SK-N-SH (cell line): ENCODE measurements at regions not wholly inside any gene's neighbourhood (a gene's known extent, or its start where the extent isn't known, plus 50 kb on each side); places are given as distances from the start of the nearest gene placed in this dataset.

ENCODE experiments used
- CHD2 ChIP-seq: fragments of 150-350 bp; IDR thresholded peaks from 2 replicates; pipeline ENCODE4 v1.6.1; 2018; ENCODE audit warnings: low read length; ENCODE audit not compliant: partially characterized antibody
- EP300 ChIP-seq, 2 experiments: IDR thresholded peaks; 2 replicates each; pipeline versions ENCODE4 v1.4.0 to v1.6.1; 2012; ENCODE audit warnings: borderline replicate concordance in 1 of 2, low read depth in 1 of 2, low read length in 1 of 2
- EZH2phosphoT487 ChIP-seq: fragments of 200-600 bp; sonication (generic); IDR thresholded peaks from 2 replicates; pipeline ENCODE4 v1.6.1; 2017; ENCODE audit warnings: low read depth, mixed run types, mild to moderate bottlenecking, antibody characterized with exemption, moderate library complexity, borderline replicate concordance
- FOXM1 ChIP-seq: IDR thresholded peaks from 2 replicates; pipeline ENCODE4 v1.4.0; 2012; ENCODE audit warnings: low read depth, mild to moderate bottlenecking
- GABPA ChIP-seq: IDR thresholded peaks from 2 replicates; pipeline ENCODE4 v1.4.0; 2012; ENCODE audit warnings: low read depth, mild to moderate bottlenecking
- JUND ChIP-seq: IDR thresholded peaks from 2 replicates; pipeline ENCODE4 v1.4.0; 2012
- NFIC ChIP-seq: IDR thresholded peaks from 2 replicates; pipeline ENCODE4 v1.4.0; 2012; ENCODE audit warnings: borderline replicate concordance
- RCOR1 ChIP-seq: fragments of 150-350 bp; IDR thresholded peaks from 2 replicates; pipeline ENCODE4 v1.6.1; 2017; ENCODE audit warnings: antibody characterized with exemption, low read length
- REST ChIP-seq: IDR thresholded peaks from 2 replicates; pipeline ENCODE4 v1.6.1; 2012; ENCODE audit warnings: mild to moderate bottlenecking, low read depth, low read length, moderate library complexity
- RFX5 ChIP-seq: IDR thresholded peaks from 2 replicates; pipeline ENCODE4 v1.6.1; 2012; ENCODE audit warnings: mild to moderate bottlenecking, improper control_type of control experiment, low read length
- TEAD4 ChIP-seq: IDR thresholded peaks from 2 replicates; pipeline ENCODE4 v1.4.0; 2012; ENCODE audit warnings: mild to moderate bottlenecking, borderline replicate concordance; ENCODE audit not compliant: insufficient read depth
- YY1 ChIP-seq: IDR thresholded peaks from 2 replicates; pipeline ENCODE4 v1.4.0; 2012; ENCODE audit warnings: low read depth, mild to moderate bottlenecking
- TF ChIP-seq, protein P1 (sequence below): fragments of 200-600 bp; sonication (generic); IDR thresholded peaks from 2 replicates; pipeline ENCODE4 v1.6.1; 2017; ENCODE audit warnings: antibody characterized with exemption, mild to moderate bottlenecking, moderate library complexity
- TF ChIP-seq, protein P2 (sequence below): fragments of 150-350 bp; IDR thresholded peaks from 2 replicates; pipeline ENCODE4 v1.6.1; 2016; ENCODE audit warnings: mild to moderate bottlenecking, low read depth, low read length

DNA sequence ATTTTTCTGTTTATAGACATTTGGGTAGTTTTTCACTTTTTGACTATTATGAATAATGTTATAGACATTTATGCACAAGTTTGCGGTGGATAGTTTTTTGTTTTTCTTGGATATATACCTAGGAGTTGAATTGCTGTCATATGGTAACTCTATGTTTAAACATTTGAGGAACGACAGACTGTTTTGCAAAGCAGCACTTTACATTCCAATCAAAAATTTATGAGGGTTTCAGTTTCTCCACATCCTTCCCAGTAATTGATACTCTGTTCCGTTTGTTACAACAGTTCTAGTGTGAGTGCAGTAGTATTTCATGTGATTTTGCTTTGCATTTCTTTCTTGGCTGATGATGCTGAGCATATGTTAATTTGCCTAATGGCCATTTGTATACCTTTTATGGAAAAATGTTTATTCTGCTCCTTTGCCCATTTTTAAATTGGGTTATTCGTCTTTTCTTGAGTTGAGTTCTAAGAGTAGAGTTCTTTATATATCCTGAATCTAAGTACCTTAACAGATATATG lies 617.3 kb upstream of the LRATD1 start:
- TF ChIP-seq TEAD4 (no peak), CHD2 (no peak), JUND (no peak), YY1 (no peak), EZH2phosphoT487 (no peak), REST (no peak), RCOR1 (no peak), EP300 (IDR thresholded peaks at IDR 0.05; ENCODE audit: borderline replicate concordance in 1 of 2, low read depth in 1 of 2, low read length in 1 of 2) (no peak), NFIC (peak; percentile 27; the same call in 1 of the 2 replicates), RFX5 (no peak), FOXM1 (no peak), GABPA (no peak)
- TF ChIP-seq, protein P1, sequence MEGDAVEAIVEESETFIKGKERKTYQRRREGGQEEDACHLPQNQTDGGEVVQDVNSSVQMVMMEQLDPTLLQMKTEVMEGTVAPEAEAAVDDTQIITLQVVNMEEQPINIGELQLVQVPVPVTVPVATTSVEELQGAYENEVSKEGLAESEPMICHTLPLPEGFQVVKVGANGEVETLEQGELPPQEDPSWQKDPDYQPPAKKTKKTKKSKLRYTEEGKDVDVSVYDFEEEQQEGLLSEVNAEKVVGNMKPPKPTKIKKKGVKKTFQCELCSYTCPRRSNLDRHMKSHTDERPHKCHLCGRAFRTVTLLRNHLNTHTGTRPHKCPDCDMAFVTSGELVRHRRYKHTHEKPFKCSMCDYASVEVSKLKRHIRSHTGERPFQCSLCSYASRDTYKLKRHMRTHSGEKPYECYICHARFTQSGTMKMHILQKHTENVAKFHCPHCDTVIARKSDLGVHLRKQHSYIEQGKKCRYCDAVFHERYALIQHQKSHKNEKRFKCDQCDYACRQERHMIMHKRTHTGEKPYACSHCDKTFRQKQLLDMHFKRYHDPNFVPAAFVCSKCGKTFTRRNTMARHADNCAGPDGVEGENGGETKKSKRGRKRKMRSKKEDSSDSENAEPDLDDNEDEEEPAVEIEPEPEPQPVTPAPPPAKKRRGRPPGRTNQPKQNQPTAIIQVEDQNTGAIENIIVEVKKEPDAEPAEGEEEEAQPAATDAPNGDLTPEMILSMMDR, result no peak
- TF ChIP-seq, protein P2, sequence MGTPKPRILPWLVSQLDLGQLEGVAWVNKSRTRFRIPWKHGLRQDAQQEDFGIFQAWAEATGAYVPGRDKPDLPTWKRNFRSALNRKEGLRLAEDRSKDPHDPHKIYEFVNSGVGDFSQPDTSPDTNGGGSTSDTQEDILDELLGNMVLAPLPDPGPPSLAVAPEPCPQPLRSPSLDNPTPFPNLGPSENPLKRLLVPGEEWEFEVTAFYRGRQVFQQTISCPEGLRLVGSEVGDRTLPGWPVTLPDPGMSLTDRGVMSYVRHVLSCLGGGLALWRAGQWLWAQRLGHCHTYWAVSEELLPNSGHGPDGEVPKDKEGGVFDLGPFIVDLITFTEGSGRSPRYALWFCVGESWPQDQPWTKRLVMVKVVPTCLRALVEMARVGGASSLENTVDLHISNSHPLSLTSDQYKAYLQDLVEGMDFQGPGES, result no peak
